ENCODE measurements at regions not wholly inside any gene's neighbourhood (a gene's known extent, or its start where the extent isn't known, plus 50 kb on each side); places are given as distances from the start of the nearest gene placed in this dataset.

GRCh38 chr22:49090061-49090852 lies 737.4 kb downstream of the BRD1 start:
- TF ChIP-seq CTCF (IDR thresholded peaks at IDR 0.05) (no peak), POLR2A (IDR thresholded peaks at IDR 0.05) (no peak)
